AG09309 (cell line): ENCODE measurements at regions not wholly inside any gene's neighbourhood (a gene's known extent, or its start where the extent isn't known, plus 50 kb on each side); places are given as distances from the start of the nearest gene placed in this dataset.

Experiments used
- DNase-seq: peaks from one replicate; pipeline ENCODE4 v3.0.0-alpha.2; 2010; ENCODE audit warnings: low read depth
- H3K4me3 ChIP-seq: 2 replicates; pipeline ENCODE4 v1.5.1; 2011; ENCODE audit warnings: mild to moderate bottlenecking, low read depth, low read length, moderate library complexity; ENCODE audit not compliant: control insufficient read depth
- TF ChIP-seq, protein P1 (sequence below): IDR thresholded peaks from 2 replicates; pipeline ENCODE4 v1.5.1; 2011; ENCODE audit warnings: mild to moderate bottlenecking, low read depth, low read length, inconsistent platforms; ENCODE audit not compliant: insufficient read depth, control insufficient read depth; ENCODE audit errors: missing control alignments

DNA sequence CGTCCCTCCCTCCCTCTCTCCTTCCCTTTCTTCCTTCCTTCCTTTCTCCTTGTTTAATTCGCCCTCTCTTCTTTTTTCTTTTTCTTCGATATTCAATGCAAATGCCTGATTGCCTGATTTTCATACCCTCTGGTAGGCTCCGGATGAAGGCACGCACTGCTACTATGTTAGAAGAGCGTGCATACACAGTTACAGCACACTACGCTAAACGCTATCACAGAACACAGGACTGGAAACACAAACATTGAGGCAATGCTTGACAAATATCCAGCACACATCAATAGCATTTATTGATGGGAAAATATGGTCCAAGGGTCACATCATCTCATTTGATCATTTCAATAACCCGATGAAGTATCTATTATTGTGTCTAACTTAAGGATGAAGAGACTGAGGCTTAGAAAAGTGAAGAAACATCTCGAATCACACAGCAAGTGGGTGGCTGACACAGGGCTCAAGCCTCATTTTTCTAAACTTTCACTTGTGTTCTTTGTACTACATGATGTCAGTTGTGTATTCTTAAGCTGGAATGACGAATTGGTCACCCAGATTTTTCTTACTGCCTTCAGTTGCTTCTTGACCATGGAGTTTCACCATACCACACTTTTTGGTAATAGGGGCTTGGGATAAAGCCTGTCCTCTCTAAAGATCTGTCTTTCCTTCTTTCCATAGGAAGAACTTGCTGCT is 101.8 kb downstream of the TRIB2 start:
- no peak for DNase-seq
- no peak overlapping the region for H3K4me3 ChIP-seq
- TF ChIP-seq, protein P1, sequence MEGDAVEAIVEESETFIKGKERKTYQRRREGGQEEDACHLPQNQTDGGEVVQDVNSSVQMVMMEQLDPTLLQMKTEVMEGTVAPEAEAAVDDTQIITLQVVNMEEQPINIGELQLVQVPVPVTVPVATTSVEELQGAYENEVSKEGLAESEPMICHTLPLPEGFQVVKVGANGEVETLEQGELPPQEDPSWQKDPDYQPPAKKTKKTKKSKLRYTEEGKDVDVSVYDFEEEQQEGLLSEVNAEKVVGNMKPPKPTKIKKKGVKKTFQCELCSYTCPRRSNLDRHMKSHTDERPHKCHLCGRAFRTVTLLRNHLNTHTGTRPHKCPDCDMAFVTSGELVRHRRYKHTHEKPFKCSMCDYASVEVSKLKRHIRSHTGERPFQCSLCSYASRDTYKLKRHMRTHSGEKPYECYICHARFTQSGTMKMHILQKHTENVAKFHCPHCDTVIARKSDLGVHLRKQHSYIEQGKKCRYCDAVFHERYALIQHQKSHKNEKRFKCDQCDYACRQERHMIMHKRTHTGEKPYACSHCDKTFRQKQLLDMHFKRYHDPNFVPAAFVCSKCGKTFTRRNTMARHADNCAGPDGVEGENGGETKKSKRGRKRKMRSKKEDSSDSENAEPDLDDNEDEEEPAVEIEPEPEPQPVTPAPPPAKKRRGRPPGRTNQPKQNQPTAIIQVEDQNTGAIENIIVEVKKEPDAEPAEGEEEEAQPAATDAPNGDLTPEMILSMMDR: no peak

DNA sequence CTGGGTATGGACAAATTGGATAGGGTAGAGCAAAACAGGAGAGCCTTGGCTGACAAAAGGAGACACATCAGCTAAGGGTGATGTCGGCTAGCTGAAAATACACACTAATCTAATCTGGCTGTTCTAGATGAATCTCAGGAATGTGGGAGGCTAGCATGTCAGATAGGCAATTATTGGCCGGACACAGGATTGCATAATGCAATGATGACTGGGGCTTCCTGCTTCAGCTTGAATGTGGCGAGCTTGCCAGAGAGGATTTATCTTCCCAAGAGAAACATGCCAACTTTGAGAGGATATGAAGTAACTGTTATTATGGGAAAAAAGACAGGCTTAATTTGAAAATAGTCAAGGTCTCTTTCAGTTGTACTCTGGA is 102.4 kb downstream of the TRIB2 start:
- no peak overlapping the region for H3K4me3 ChIP-seq
- peak; percentile 99 for DNase-seq
- TF ChIP-seq, protein P1: no peak

DNA sequence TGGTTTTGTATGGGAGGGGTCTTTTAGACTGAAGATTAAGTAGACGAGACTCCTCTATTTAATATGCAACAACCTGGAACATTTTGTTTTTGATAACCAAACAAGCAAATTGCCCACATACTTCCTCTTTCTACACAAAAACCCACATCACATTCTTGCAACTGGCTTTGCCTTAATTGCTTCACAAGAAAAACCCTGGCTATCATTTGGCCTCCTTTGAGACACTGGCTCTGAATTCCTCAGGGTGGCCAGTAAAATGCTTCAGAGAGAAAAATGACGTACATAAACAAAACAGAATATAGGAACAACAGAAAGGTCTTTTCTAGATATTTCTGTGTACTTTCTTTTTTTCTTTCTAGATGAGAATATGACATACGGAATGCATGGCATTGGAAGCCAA is 103.0 kb downstream of the TRIB2 start:
- DNase-seq: peak; percentile 73
- TF ChIP-seq, protein P1: no peak
- H3K4me3 ChIP-seq: no peak overlapping the region

DNA sequence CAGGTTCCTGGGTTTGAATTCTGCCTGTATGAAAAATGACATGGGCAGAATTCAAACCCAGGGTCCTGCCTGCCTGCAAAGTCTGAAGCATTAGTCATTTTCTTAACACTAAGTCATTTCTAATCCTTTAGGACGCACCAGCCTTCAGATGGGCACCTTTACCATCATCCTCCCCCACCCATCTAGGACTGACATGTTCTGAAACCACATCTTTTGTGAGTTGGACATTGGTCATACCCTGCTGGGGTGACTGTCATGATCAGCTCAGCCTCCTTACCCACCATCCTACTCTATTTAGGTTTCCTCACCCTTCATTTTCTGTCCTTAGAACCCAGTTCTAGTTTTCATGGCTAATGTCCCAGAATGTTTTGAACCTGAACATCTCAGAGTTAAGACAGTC is 104.9 kb downstream of the TRIB2 start:
- H3K4me3 ChIP-seq: no peak overlapping the region
- no peak for DNase-seq
- TF ChIP-seq, protein P1: no peak

DNA sequence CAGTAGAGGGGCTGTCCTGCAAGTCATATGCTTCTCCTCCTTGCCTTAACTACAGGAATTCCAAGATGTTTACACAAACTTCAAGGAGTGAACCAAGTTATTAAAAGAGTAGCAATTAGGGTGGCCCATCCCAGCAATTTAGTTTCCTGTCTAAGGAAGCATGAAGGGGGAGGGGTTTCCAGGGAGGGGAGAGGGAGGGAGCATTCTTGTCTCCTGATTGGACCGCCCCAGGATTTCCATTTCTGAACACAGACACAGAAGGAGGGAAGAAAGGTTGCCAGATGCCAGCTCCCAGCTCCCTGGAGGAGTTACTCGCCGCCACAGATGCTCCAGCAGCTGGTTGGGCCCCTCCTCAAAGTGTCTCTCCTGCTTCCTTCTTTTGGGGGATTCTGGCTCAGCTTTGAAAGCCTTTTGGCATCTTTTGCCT is 107.6 kb downstream of the TRIB2 start:
- no peak overlapping the region for H3K4me3 ChIP-seq
- DNase-seq: no peak
- TF ChIP-seq, protein P1: no peak

DNA sequence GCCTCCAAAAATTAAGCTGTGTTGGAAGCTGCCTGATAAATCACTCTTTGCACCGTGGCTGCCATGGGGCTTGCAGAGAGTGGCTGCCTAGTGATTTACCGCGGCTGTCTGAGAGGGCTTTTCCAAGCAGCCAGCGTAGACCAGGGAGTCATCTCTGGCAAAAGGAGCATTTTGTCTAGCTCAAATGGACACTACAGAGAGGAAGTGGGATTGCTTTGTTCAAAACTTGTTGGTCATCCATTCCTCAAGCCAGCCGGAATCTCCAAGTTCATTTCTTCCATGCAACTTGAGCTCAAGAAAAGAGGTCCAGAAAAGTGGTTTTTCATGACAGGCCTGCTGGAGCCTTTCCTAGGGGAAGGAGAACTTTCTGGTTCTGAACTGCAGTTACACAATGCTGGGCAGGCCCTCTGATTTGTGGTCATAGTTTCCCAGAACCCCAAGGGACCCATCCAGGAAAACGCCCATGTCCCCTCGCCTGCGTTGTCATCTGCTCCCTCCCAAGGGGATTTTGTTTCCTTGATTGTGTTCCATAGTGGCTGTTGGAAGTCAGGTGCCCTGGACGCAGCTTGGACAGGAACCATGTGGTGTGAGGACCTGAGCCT is 108.1 kb downstream of the TRIB2 start:
- DNase-seq: no peak
- TF ChIP-seq, protein P1: no peak
- no peak overlapping the region for H3K4me3 ChIP-seq
